Keratinocyte (primary cell): ENCODE measurements at regions not wholly inside any gene's neighbourhood (a gene's known extent, or its start where the extent isn't known, plus 50 kb on each side); places are given as distances from the start of the nearest gene placed in this dataset.

Experiments used
- DNase-seq: peaks from one replicate; pipeline ENCODE4 v3.0.0-alpha.2; 2011; ENCODE audit warnings: low read depth, missing footprints, low spot score
- FAIRE-seq: peaks from 2 replicates; lab custom pipeline; 2011; peaks lifted over from hg19 to GRCh38; lab: Jason Lieb, UNC
- H2AFZ ChIP-seq: 2 replicates; pipeline ENCODE4 v1.6.0; 2012; ENCODE audit warnings: low read length, control low read depth, inconsistent platforms; ENCODE audit not compliant: control insufficient read depth
- H3K27ac ChIP-seq: 2 replicates; pipeline ENCODE4 v1.5.1; 2011; ENCODE audit warnings: low read length; ENCODE audit not compliant: control insufficient read depth, insufficient read depth
- H3K27me3 ChIP-seq: 3 replicates; pipeline ENCODE4 v1.6.0; 2011; ENCODE audit warnings: low read length; ENCODE audit not compliant: control insufficient read depth, insufficient read depth; ENCODE audit errors: extremely low read depth
- H3K36me3 ChIP-seq, 2 experiments: 2 replicates in 1 of 2; 3 replicates in 1 of 2; pipeline ENCODE4 v1.5.1; 2011; ENCODE audit warnings: low read length in 2 of 2, mild to moderate bottlenecking in 1 of 2; ENCODE audit not compliant: control insufficient read depth in 2 of 2, insufficient read depth in 2 of 2; ENCODE audit errors: extremely low read depth in 1 of 2
- H3K4me1 ChIP-seq: 3 replicates; pipeline ENCODE4 v1.5.1; 2011; ENCODE audit warnings: low read length; ENCODE audit not compliant: control insufficient read depth, insufficient read depth; ENCODE audit errors: extremely low read depth
- H3K4me2 ChIP-seq: 3 replicates; pipeline ENCODE4 v1.6.0; 2011; ENCODE audit warnings: low read depth, low read length; ENCODE audit not compliant: control insufficient read depth, insufficient read depth; ENCODE audit errors: extremely low read depth
- H3K4me3 ChIP-seq, 3 experiments: fragments of 200-600 bp in 1 of 3; sonication (generic) in 1 of 3; 2 replicates in 2 of 3; 3 replicates in 1 of 3; pipeline ENCODE4 v1.5.1; 2011 to 2016; ENCODE audit warnings: low read length in 3 of 3, mild to moderate bottlenecking in 3 of 3, control low read depth in 2 of 3, inconsistent platforms in 1 of 3, low read depth in 1 of 3, mixed read lengths in 1 of 3, mixed run types in 1 of 3, moderate library complexity in 1 of 3; ENCODE audit not compliant: control insufficient read depth in 2 of 3, insufficient read depth in 2 of 3; ENCODE audit errors: extremely low read depth in 1 of 3
- H3K79me2 ChIP-seq: 2 replicates; pipeline ENCODE4 v1.6.0; 2012; ENCODE audit warnings: low read length; ENCODE audit not compliant: control insufficient read depth, insufficient read depth
- H3K9ac ChIP-seq: 3 replicates; pipeline ENCODE4 v1.6.0; 2011; ENCODE audit warnings: low read length; ENCODE audit not compliant: control insufficient read depth, insufficient read depth; ENCODE audit errors: extremely low read depth
- H3K9me1 ChIP-seq: 3 replicates; pipeline ENCODE4 v1.6.0; 2011; ENCODE audit warnings: low read length; ENCODE audit not compliant: control insufficient read depth, insufficient read depth; ENCODE audit errors: extremely low read depth
- H3K9me3 ChIP-seq: 2 replicates; pipeline ENCODE4 v1.5.1; 2012; ENCODE audit warnings: low read depth, low read length; ENCODE audit not compliant: control insufficient read depth
- H4K20me1 ChIP-seq: 3 replicates; pipeline ENCODE4 v1.6.0; 2011; ENCODE audit warnings: low read length; ENCODE audit not compliant: control insufficient read depth, insufficient read depth; ENCODE audit errors: extremely low read depth
- CTCF ChIP-seq, 3 experiments: IDR thresholded peaks in 1 of 3; conservative IDR thresholded peaks in 1 of 3; optimal IDR thresholded peaks in 1 of 3; 2 replicates in 2 of 3; 3 replicates in 1 of 3; pipeline versions ENCODE3 to v1.5.1; 2011; ENCODE audit warnings: low read length in 3 of 3, mild to moderate bottlenecking in 3 of 3, moderate library complexity in 2 of 3, control low read depth in 1 of 3, inconsistent platforms in 1 of 3; ENCODE audit not compliant: insufficient read depth in 2 of 3; ENCODE audit errors: extremely low read depth in 1 of 3
- EZH2 ChIP-seq: IDR thresholded peaks from one replicate; pipeline ENCODE4 v1.6.1; 2012; ENCODE audit warnings: inconsistent platforms, mild to moderate bottlenecking, low read length, moderate library complexity
- dilution Hi-C: fragments of 300-500 bp; cut with MboI; formaldehyde crosslinking; loops from one replicate; pipeline ENCODE4 v1.7.0; 2020; ENCODE audit warnings: low sequenced_read_pairs; ENCODE audit not compliant: extremely low pct_ligation_motif_present

GRCh38 chr2:63751901-63752300, 89.8 kb upstream of the UGP2 start:
- Histone ChIP-seq H2AFZ (no peak overlapping the region), H3K27me3 (no peaks in the 10 kb centered on the region), H3K9me3 (no peaks in the 10 kb centered on the region), H3K9ac (no peak overlapping the region), H3K27ac (no peak overlapping the region), H3K4me3 (no peak overlapping the region), H3K9me1 (no peaks in the 10 kb centered on the region), H3K79me2 (no peaks in the 10 kb centered on the region), H3K36me3 (no peaks in the 10 kb centered on the region), H4K20me1 (no peaks in the 10 kb centered on the region), H3K4me2 (no peak overlapping the region), H3K4me1 (peaks cover 12% of the 10 kb centered on the region)
- no peak for FAIRE-seq
- DNase-seq: no peak
- dilution Hi-C loops: no loop called here
- TF ChIP-seq EZH2 (no peak), CTCF (optimal IDR thresholded peaks at IDR 0.05 in 1 of 3, IDR thresholded peaks at IDR 0.05 in 1 of 3, conservative IDR thresholded peaks at IDR 0.05 in 1 of 3; ENCODE audit: extremely low read depth in 1 of 3, insufficient read depth in 2 of 3, low read length in 3 of 3) (no peak)

GRCh38 chr2:63755216-63755615, 86.5 kb upstream of the UGP2 start:
- H3K27me3 ChIP-seq: no peaks in the 10 kb centered on the region
- H3K4me2 ChIP-seq: no peak overlapping the region
- FAIRE-seq (no peak), DNase-seq (no peak)
- no peak overlapping the region for H3K4me3 ChIP-seq
- H3K79me2 ChIP-seq: no peaks in the 10 kb centered on the region
- TF ChIP-seq EZH2: no peak
- no peak for TF ChIP-seq CTCF (optimal IDR thresholded peaks at IDR 0.05 in 1 of 3, IDR thresholded peaks at IDR 0.05 in 1 of 3, conservative IDR thresholded peaks at IDR 0.05 in 1 of 3; ENCODE audit: extremely low read depth in 1 of 3, insufficient read depth in 2 of 3, low read length in 3 of 3)
- dilution Hi-C loops: no loop called here
- no peaks in the 10 kb centered on the region for H3K9me3 ChIP-seq
- H3K9me1 ChIP-seq: no peaks in the 10 kb centered on the region
- no peaks in the 10 kb centered on the region for H3K36me3 ChIP-seq
- H3K4me1 ChIP-seq: peaks cover 12% of the 10 kb centered on the region
- peak overlapping the region; percentile 51 for H2AFZ ChIP-seq
- H3K27ac ChIP-seq: no peak overlapping the region
- no peaks in the 10 kb centered on the region for H4K20me1 ChIP-seq
- no peak overlapping the region for H3K9ac ChIP-seq
